SU-DHL-6 (cell line): ENCODE measurements at regions not wholly inside any gene's neighbourhood (a gene's known extent, or its start where the extent isn't known, plus 50 kb on each side); places are given as distances from the start of the nearest gene placed in this dataset.

Experiments used
- H2AFZ ChIP-seq: fragments of 200-600 bp; sonication (generic); 2 replicates; pipeline ENCODE4 v1.6.1; 2014; ENCODE audit warnings: low read depth, mild to moderate bottlenecking, moderate library complexity, mixed read lengths, antibody characterized with exemption, low read length; ENCODE audit not compliant: severe bottlenecking
- H3F3A ChIP-seq: fragments of 200-600 bp; shearing (Covaris generic); 2 replicates; pipeline ENCODE4 v1.6.0; 2016; ENCODE audit warnings: antibody characterized with exemption, mild to moderate bottlenecking; ENCODE audit not compliant: insufficient read depth
- H3K27ac ChIP-seq: fragments of 200-600 bp; sonication (generic); 2 replicates; pipeline ENCODE4 v1.5.1; 2016; ENCODE audit warnings: low read depth, mild to moderate bottlenecking, low read length, moderate library complexity, mixed read lengths
- H3K27me3 ChIP-seq: fragments of 200-600 bp; sonication (generic), shearing (Covaris generic); 2 replicates; pipeline ENCODE4 v1.6.0; 2014; ENCODE audit warnings: mild to moderate bottlenecking, low read length
- H3K36me3 ChIP-seq: fragments of 200-600 bp; sonication (generic); 2 replicates; pipeline ENCODE4 v1.6.1; 2014; ENCODE audit warnings: mild to moderate bottlenecking, low read length, mixed read lengths
- H3K4me2 ChIP-seq: fragments of 300-600, 200-600 bp; shearing (Covaris generic), sonication (generic); 2 replicates; pipeline ENCODE4 v1.6.0; 2014; ENCODE audit warnings: low read length, low read depth, mild to moderate bottlenecking; ENCODE audit not compliant: poor library complexity, severe bottlenecking
- H3K4me3 ChIP-seq: fragments of 200-600 bp; sonication (generic); 2 replicates; pipeline ENCODE4 v1.5.1; 2014; ENCODE audit warnings: antibody characterized with exemption, low read length, mild to moderate bottlenecking, mixed read lengths; ENCODE audit not compliant: insufficient read depth, poor library complexity, severe bottlenecking
- H3K79me2 ChIP-seq: fragments of 200-600 bp; sonication (generic); 2 replicates; pipeline ENCODE4 v1.6.1; 2014; ENCODE audit warnings: mild to moderate bottlenecking, low read length, moderate library complexity; ENCODE audit not compliant: insufficient read depth
- H3K9ac ChIP-seq: fragments of 200-600 bp; sonication (generic); 2 replicates; pipeline ENCODE4 v1.7.0; 2014; ENCODE audit warnings: mild to moderate bottlenecking, low read length
- H3K9me2 ChIP-seq: fragments of 200-600 bp; sonication (generic); replicated peaks from 2 replicates; pipeline ENCODE4 v1.6.1; 2014; ENCODE audit warnings: low read length; ENCODE audit not compliant: insufficient read depth
- H3K9me3 ChIP-seq: fragments of 200-600 bp; sonication (generic); 2 replicates; pipeline ENCODE4 v1.6.1; 2014; ENCODE audit warnings: low read length, mixed read lengths; ENCODE audit not compliant: insufficient read depth
- H4K20me1 ChIP-seq: fragments of 200-600 bp; sonication (generic); 2 replicates; pipeline ENCODE4 v1.6.1; 2014; ENCODE audit warnings: low read depth, mild to moderate bottlenecking, antibody characterized with exemption, low read length, moderate library complexity, mixed read lengths
- EZH2phosphoT487 ChIP-seq: fragments of 200-600 bp; sonication (generic), shearing (Covaris generic); conservative IDR thresholded peaks from 2 replicates; pipeline ENCODE4 v1.6.1; 2018; ENCODE audit warnings: mild to moderate bottlenecking, antibody characterized with exemption, low read length, moderate library complexity, mixed read lengths
- TF ChIP-seq, protein P1 (sequence below): fragments of 200-600 bp; sonication (generic); IDR thresholded peaks from one replicate; pipeline ENCODE4 v1.5.1; 2017; ENCODE audit warnings: antibody characterized with exemption, mild to moderate bottlenecking, low read length, moderate library complexity; ENCODE audit not compliant: insufficient read depth, poor library complexity, severe bottlenecking

DNA sequence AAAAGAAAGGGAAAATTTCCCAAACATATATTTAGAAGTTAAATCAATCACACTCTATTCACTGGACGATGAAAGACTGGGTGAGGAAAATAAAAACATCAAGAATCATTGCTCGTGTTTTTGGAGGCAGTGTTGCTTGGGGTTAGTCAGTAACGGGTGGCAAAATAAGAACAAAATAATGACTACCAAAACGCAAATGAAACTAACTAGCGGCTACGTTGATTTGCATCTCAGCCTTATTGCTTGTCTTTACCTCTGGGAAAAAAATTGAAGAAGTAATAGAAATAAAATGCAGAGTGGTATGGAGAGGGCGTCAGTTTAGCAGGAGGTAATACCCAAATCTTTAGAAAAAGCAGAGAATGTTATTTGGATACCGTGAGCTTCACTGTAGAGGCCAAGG, 86.4 kb upstream of the SORBS2 start:
- Histone ChIP-seq H3K4me2 (no peak overlapping the region), H4K20me1 (no peaks in the 10 kb centered on the region), H3K9me2 (no peaks in the 10 kb centered on the region), H3K9me3 (no peaks in the 10 kb centered on the region), H3K79me2 (no peaks in the 10 kb centered on the region), H3K27me3 (no peaks in the 10 kb centered on the region), H3K4me3 (no peak overlapping the region), H2AFZ (no peak overlapping the region), H3K27ac (no peak overlapping the region), H3K36me3 (no peaks in the 10 kb centered on the region), H3K9ac (no peak overlapping the region), H3F3A (no peaks in the 10 kb centered on the region)
- TF ChIP-seq, protein P1, sequence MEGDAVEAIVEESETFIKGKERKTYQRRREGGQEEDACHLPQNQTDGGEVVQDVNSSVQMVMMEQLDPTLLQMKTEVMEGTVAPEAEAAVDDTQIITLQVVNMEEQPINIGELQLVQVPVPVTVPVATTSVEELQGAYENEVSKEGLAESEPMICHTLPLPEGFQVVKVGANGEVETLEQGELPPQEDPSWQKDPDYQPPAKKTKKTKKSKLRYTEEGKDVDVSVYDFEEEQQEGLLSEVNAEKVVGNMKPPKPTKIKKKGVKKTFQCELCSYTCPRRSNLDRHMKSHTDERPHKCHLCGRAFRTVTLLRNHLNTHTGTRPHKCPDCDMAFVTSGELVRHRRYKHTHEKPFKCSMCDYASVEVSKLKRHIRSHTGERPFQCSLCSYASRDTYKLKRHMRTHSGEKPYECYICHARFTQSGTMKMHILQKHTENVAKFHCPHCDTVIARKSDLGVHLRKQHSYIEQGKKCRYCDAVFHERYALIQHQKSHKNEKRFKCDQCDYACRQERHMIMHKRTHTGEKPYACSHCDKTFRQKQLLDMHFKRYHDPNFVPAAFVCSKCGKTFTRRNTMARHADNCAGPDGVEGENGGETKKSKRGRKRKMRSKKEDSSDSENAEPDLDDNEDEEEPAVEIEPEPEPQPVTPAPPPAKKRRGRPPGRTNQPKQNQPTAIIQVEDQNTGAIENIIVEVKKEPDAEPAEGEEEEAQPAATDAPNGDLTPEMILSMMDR, result no peak
- TF ChIP-seq EZH2phosphoT487, result no peak

DNA sequence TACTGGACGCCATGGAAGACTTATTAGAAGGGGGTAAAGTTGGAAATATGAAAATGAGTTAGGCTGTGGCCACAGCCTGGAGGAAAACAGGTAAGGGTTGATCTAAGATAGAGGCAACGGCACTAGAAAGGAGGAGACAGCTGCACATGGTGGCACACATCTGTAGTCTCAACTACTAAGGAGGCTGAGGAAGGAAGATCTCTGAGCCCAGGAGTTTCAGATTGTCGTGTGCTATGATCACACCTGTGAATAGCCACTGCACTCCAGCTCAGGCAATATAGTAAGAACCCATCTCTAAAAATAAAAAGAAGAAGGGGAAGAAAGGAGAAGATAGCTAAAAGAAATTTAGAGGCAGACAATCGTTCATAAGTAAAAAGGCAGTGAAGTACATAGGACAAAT, 87.8 kb upstream of the SORBS2 start:
- no peak overlapping the region for H3K4me3 ChIP-seq
- no peak overlapping the region for H3K27ac ChIP-seq
- no peak overlapping the region for H3K9ac ChIP-seq
- no peak overlapping the region for H3K4me2 ChIP-seq
- no peaks in the 10 kb centered on the region for H3K36me3 ChIP-seq
- no peaks in the 10 kb centered on the region for H3K27me3 ChIP-seq
- no peaks in the 10 kb centered on the region for H3F3A ChIP-seq
- H3K9me3 ChIP-seq, result no peaks in the 10 kb centered on the region
- no peaks in the 10 kb centered on the region for H4K20me1 ChIP-seq
- no peaks in the 10 kb centered on the region for H3K79me2 ChIP-seq
- no peak overlapping the region for H2AFZ ChIP-seq
- TF ChIP-seq, protein P1, result no peak
- TF ChIP-seq EZH2phosphoT487, result no peak
- H3K9me2 ChIP-seq, result no peaks in the 10 kb centered on the region

DNA sequence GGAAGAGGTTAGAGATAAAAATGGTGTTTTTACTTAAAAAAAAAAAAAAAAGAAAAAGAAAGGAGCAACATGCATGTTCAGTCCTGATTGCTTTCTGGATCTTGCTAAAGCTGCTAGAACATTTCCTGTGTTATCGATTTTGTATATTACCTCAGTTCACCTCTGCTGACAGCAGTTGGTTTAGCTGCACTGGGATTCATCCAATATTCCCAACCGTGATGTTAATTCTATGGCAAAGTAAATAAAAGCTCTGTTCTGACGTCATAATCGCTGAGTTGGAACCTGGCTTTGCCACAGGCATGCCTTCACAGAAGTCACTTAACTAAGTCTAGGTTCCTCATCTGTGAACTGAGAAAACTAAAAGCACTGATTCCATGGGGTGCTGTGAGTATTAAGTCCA, 90.7 kb upstream of the SORBS2 start:
- no peaks in the 10 kb centered on the region for H3K36me3 ChIP-seq
- H2AFZ ChIP-seq, result no peak overlapping the region
- H4K20me1 ChIP-seq, result no peaks in the 10 kb centered on the region
- H3K79me2 ChIP-seq, result no peaks in the 10 kb centered on the region
- H3F3A ChIP-seq, result no peaks in the 10 kb centered on the region
- no peak overlapping the region for H3K4me3 ChIP-seq
- no peaks in the 10 kb centered on the region for H3K9me3 ChIP-seq
- H3K27me3 ChIP-seq, result no peaks in the 10 kb centered on the region
- TF ChIP-seq EZH2phosphoT487, result no peak
- TF ChIP-seq, protein P1, result no peak
- no peak overlapping the region for H3K4me2 ChIP-seq
- no peak overlapping the region for H3K27ac ChIP-seq
- H3K9me2 ChIP-seq, result no peaks in the 10 kb centered on the region
- H3K9ac ChIP-seq, result no peak overlapping the region

DNA sequence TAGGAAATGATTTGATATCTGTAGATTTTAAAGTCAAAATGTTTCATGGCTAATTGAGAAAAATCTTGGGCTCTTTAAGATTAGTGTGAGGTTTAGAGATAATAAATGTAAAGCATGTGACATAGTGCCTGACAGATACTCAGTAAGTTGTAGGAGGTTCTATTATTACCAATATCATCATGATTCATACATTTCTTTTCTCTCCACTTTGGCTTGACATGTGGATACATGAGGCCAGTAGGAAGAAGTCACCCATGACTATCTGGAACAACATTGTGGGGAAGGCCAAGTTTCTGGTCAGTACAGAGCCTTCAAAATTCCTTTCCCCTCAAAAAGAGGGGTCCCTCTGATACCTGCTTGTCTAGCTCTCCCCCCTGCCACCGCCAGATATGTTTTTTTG, 91.2 kb upstream of the SORBS2 start:
- H3K9ac ChIP-seq, result no peak overlapping the region
- H3K9me3 ChIP-seq, result no peaks in the 10 kb centered on the region
- H3K4me2 ChIP-seq, result no peak overlapping the region
- no peaks in the 10 kb centered on the region for H4K20me1 ChIP-seq
- no peaks in the 10 kb centered on the region for H3K9me2 ChIP-seq
- TF ChIP-seq, protein P1, result no peak
- TF ChIP-seq EZH2phosphoT487, result no peak
- no peaks in the 10 kb centered on the region for H3K27me3 ChIP-seq
- no peaks in the 10 kb centered on the region for H3F3A ChIP-seq
- H3K4me3 ChIP-seq, result no peak overlapping the region
- no peak overlapping the region for H3K27ac ChIP-seq
- H2AFZ ChIP-seq, result no peak overlapping the region
- H3K79me2 ChIP-seq, result no peaks in the 10 kb centered on the region
- H3K36me3 ChIP-seq, result no peaks in the 10 kb centered on the region
